ENCODE measurements at regions not wholly inside any gene's neighbourhood (a gene's known extent, or its start where the extent isn't known, plus 50 kb on each side); places are given as distances from the start of the nearest gene placed in this dataset.
"Not testable (repeated sequence)": the region's sequence is repeated elsewhere in the genome, so short reads cannot be mapped to it uniquely, and the experiment has no call there.

DNA sequence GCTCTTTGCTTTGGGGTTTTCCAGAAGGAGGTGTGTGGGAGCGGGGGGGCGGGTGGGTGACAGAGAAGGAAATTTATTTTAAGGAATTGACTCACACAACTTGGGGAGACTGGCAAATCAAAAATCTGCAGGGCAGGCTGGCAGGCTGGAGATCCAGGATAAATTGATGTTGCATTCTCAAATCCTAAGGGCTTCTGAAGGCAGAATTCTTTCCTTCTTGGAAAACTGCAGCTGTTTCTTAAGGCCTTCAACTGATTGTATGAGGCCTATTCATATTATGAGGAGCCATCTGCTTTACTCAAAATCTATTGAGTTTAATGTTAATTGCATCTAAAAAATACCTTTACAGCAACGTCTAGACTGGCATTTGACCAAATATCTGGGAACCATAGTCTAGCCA, 1528.8 kb upstream of the LRRTM3 start:
- TF ChIP-seq, protein P1, sequence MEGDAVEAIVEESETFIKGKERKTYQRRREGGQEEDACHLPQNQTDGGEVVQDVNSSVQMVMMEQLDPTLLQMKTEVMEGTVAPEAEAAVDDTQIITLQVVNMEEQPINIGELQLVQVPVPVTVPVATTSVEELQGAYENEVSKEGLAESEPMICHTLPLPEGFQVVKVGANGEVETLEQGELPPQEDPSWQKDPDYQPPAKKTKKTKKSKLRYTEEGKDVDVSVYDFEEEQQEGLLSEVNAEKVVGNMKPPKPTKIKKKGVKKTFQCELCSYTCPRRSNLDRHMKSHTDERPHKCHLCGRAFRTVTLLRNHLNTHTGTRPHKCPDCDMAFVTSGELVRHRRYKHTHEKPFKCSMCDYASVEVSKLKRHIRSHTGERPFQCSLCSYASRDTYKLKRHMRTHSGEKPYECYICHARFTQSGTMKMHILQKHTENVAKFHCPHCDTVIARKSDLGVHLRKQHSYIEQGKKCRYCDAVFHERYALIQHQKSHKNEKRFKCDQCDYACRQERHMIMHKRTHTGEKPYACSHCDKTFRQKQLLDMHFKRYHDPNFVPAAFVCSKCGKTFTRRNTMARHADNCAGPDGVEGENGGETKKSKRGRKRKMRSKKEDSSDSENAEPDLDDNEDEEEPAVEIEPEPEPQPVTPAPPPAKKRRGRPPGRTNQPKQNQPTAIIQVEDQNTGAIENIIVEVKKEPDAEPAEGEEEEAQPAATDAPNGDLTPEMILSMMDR (conservative IDR thresholded peaks at IDR 0.05): no peak
- no peak overlapping the region for H3K27ac ChIP-seq

DNA sequence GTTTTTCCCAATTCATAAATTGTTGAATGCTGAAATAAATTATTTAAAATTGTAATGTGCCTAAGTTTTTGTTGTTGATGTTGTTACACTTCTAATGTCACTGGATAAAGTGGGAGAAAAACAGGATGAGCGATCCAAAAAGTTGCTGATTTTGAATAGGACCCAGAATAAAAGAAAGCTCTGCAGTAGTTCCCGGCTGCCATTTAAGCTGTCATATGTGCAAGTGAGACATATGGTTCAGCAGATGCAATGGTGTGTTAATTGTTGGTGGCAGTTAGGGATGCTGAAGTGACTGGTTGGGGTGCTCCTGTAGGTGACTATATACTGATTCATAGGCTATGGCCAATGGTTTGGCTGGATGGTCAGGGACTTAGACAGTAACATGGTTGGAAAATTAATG, 1517.4 kb upstream of the LRRTM3 start:
- no peak overlapping the region for H3K27ac ChIP-seq
- TF ChIP-seq, protein P1 (conservative IDR thresholded peaks at IDR 0.05): no peak

DNA sequence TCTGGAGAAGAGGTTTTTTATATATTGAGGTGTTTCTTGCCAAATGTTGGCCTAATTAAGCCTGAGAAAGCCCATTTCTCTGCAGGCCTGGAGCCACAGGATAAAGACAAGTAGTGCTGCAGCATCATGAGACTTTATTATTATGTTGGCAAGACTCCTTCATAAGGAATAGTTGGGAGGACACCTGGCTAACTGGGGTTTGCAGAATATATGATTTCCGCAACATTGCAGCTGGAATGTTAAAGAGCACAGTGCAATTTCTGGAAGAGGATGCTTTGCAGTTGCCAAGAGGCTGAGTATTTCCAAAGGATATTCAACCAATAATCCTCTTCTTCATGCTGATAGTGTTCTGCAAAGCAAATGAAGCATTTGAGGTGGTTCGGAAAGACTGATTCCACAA, 1512.8 kb upstream of the LRRTM3 start:
- H3K27ac ChIP-seq: no peak overlapping the region
- TF ChIP-seq, protein P1 (conservative IDR thresholded peaks at IDR 0.05): no peak

DNA sequence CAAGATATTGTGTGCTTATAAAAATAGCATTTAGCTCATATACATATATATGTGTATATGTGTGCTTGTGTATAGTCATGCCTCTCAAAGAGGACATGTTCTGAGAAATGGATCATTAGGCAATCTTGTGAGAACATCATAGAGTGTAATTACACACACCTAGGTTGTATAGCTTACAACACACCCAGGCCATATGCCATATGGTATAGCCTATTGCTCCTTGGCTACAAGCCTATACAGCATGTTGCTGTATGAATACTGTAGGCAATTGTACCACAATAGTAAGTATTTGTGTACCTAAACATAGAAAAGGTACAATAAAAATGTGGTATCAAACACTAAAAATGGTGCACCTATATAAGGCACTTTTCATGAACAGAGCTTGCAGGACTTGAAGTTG, 1510.5 kb upstream of the LRRTM3 start:
- H3K27ac ChIP-seq: no peak overlapping the region
- TF ChIP-seq, protein P1 (conservative IDR thresholded peaks at IDR 0.05): no peak

- TF ChIP-seq, protein P1 (conservative IDR thresholded peaks at IDR 0.05): no peak
- no peak overlapping the region for H3K27ac ChIP-seq
Observed at GRCh38 chr10:65416094-65416493, 1509.7 kb upstream of the LRRTM3 start.

- no peak overlapping the region for H3K27ac ChIP-seq
- TF ChIP-seq, protein P1 (conservative IDR thresholded peaks at IDR 0.05): no peak
Observed at GRCh38 chr10:65419629-65420028, 1506.2 kb upstream of the LRRTM3 start.

GRCh38 chr10:65423043-65423442, 1502.8 kb upstream of the LRRTM3 start:
- TF ChIP-seq, protein P1 (conservative IDR thresholded peaks at IDR 0.05): no peak
- no peak overlapping the region for H3K27ac ChIP-seq

- not testable (repeated sequence) for H3K27ac ChIP-seq
Observed at GRCh38 chr10:65429381-65429780, 1496.5 kb upstream of the LRRTM3 start.
